GM12864 (cell line): ENCODE measurements at regions not wholly inside any gene's neighbourhood (a gene's known extent, or its start where the extent isn't known, plus 50 kb on each side); places are given as distances from the start of the nearest gene placed in this dataset.

ENCODE experiments used
- DNase-seq: peaks from one replicate; pipeline ENCODE4 v3.0.0-alpha.2; 2011; ENCODE audit warnings: low read depth
- H3K4me3 ChIP-seq: 2 replicates; pipeline ENCODE4 v1.5.1; 2011; ENCODE audit warnings: mild to moderate bottlenecking, low read depth, low read length, control low read depth
- CTCF ChIP-seq: IDR thresholded peaks from 2 replicates; pipeline ENCODE4 v1.5.1; 2011; ENCODE audit warnings: low read depth, mild to moderate bottlenecking, moderate library complexity, low read length, control low read depth, inconsistent platforms; ENCODE audit errors: missing control alignments

- no peak overlapping the region for H3K4me3 ChIP-seq
- no peak for TF ChIP-seq CTCF
These were observed 103.3 kb upstream of the SLC6A6 start for GRCh38 chr3:14298991-14299555.

GRCh38 chr3:14299767-14300166, 102.6 kb upstream of the SLC6A6 start:
- no peak for TF ChIP-seq CTCF
- no peak overlapping the region for H3K4me3 ChIP-seq
- peak; percentile 27 for DNase-seq

More at GRCh38 chr3:14298991-14299555, 103.3 kb upstream of the SLC6A6 start:
- DNase-seq = no peak

DNA sequence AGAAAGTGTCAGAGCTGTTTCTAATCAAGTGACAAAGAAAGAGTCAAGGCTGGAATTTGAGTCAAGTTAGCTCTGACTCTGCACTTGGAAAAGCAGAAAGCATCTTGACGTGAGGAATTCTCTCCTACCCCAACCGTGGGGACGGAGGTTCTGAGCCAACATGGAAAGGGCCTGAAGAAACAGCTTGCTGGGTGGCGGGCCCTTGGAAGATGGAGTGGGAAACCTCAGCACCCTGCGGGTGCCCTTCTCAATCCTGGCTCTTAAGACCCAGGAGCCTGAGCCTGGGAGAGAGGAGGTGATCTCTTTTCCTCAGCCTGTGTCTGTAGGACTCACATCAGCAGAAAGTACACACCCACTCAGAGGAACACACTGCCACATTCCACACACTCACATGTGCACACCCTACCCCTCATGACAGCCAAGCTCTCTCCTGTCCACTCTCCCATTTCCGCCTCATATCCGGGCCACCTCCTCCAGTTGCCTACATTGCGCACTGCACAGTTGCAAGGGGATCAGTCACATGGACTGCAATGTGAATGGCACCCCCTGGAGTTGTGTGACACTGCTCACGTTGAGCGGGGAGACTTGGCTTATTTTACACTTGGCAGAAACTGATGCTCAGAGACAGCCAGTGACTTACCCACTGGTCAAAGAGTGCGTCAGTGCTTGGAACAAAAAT, 101.5 kb upstream of the SLC6A6 start:
- no peak for DNase-seq
- no peak overlapping the region for H3K4me3 ChIP-seq
- TF ChIP-seq CTCF = no peak

- no peak for DNase-seq
- no peak for TF ChIP-seq CTCF
- no peak overlapping the region for H3K4me3 ChIP-seq
These were observed 100.8 kb upstream of the SLC6A6 start for GRCh38 chr3:14301558-14301957.

DNA sequence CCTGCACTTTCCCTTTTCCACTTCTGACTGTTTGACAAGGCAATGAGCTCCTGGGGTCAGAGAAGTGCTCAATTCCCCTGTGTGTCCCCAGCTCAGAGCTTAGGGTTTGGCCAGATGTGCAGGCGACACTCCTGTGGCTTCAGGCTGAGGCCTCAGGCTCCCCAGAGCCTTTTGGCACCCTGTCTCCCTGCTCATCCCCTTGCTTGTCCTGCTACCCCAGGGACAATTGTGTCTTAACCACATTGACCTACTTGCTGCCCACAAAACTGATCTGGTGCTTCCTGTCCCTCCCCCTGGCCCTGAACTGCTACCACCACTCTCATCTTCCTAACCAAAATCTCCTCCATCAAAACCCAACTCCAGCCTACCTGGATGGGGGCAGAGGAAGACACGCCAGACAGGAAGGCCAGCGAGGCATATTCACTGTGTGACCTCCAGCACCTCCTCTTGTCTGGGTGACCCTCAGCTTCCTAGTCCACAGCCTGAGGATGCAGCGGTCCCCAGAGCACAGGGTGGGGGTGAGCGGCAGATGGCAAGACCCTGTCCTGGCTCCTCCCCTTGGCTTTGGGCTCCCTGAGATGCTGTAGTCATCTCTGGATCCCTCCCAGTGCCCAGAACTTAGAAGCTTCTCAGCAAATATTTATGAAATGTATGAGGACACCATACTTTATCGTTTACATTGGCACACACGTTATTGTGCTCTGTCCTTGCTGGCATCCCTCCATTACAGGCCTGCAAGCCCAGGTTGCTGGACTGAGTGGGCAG, 98.9 kb upstream of the SLC6A6 start:
- DNase-seq = no peak
- no peak for TF ChIP-seq CTCF
- no peak overlapping the region for H3K4me3 ChIP-seq

DNA sequence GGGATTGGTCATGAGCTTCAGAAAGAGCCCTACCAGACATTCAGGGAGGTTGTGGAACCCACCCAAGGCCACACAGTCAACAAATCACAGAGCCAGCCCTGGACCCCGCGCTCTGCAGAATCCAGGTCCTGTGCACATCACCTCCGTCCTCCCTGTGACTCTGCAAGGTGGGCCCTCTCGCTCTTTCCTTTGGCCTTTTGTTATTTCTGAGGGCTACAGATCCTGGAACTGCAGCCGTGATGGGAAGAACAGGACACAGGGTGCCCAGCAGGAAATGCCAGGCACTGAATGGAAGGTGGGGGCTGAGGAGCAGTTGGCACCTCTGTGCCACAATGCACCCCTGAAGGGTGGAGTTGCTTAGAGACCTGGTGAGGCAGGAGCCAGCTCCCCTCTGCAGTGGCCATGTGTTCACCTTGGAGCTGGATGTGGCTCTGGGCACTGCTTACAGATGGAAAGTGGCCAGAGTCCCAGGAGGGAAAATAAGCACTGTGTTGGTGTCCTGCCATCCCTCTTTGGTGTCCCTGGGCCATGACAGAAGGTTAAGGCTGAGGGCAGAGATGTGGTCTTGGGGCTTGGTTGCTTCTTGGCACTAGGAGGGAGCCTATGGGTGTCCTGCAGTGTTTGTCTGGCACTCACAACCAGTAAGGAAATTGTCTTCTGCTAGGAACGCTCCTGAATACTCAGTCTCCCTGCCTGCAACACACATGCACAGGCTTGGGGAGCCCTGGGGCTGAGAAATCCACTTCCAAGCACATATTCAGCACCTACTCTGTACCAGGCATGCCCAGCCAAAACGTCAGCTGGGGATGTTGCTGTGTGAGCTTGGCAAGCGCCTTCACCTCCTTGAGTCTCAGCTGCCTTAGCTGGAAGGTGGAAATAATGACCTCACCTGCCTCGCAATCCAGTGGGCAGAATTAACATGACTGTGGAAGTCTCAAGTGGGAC, 98.0 kb upstream of the SLC6A6 start:
- no peak for TF ChIP-seq CTCF
- DNase-seq = no peak

More for the DNA sequence above, 98.0 kb upstream of the SLC6A6 start:
- no peak overlapping the region for H3K4me3 ChIP-seq
